NCI-H1092 treated with DMSO at 0.1 percent for 48 hours (cell line): ENCODE measurements at regions not wholly inside any gene's neighbourhood (a gene's known extent, or its start where the extent isn't known, plus 50 kb on each side); places are given as distances from the start of the nearest gene placed in this dataset.

Experiments
- DNase-seq: peaks from one replicate; lab custom pipeline; 2025; lab: John Stamatoyannopoulos, UW

DNA sequence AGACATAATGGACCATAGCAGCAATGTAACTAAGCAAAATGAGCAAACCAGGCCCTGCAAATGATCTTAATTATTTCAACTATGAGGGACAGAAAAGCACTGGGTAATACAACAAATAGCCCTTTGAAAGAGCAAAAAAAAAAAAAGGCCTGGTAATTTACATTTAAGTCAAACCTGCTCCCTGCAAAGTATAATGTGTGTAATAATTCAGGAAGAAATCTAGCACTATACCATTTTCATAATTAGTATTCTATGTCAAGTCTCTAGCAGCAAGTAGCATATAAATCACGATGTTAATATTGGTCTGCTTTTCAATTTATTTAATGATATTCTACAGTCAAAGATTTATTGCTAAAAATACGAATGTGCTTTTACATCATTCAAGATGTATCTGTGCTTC is 489.6 kb downstream of the BMP2 start:
- no peak for DNase-seq

DNA sequence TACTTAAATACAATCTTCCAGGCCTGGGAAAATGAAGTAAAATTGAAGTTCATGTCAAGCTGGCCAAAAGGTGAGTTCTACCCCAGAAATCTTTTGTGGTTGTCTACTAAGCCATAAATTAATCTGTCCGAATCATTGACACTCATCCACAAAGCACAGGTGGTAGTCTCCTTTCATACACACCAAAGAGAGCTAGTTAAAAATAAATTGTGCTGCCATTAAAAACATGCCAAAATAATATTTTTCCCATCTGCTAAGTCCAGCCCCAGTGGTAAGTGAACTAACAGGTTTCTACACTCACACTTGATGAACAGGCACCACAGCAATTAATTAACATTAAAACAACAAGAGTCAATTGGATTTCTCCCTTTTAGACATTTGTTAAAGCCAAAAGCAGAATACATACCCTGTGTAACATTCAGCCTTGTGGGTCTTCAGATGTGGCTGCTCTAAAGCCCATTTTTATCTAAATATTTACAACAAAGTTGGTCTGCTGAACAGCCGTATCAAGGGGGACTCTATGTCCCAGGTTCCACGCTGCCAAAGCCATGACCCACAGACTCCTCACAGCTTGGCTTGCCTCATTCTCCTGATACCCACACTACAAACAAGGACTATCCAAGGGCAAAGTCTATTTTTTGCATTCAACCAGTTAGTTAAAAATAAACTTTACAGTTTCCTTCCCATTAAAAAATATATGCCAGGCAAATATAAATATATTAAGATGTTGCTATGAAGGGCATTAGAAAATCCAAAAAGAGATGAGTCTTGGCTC is 490.4 kb downstream of the BMP2 start:
- no peak for DNase-seq

DNA sequence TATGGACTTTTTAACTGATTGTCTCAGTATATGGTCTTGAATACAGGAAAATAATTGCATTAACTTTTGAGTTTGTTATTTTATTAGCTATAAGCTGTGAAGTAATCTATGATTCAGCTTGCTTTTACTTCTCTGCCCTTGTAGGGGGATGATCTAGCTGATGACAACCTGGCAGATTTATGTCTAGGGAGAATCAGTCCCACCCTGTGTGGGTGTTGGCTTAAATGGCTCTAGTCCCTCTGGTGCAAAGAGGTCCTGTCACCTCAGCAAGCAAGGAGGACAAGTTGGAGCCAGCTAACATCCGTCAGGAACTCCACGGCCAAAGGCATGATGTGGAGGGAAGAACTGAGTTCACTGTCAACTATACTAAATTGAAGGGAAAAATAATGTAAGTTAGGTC is 495.3 kb downstream of the BMP2 start:
- no peak for DNase-seq

DNA sequence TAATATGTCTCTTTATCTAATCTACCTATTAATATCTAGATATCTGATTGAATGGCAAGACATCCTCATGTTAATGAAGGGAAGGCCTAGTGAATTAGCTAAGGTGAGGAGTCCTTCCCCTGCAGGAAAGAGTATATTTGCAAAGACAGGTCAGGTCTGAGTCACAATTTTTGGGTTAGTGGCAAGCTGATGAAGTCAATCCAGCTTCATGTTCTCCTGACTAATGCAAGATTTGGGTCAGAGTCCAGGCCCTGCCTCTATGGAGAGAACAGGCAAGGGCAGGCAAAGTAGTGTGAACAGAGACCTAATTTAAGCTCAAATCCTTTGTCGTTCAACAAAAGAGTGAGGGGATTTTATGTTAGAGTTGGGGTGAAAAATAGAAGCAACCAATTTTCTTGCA is 496.7 kb downstream of the BMP2 start:
- no peak for DNase-seq

DNA sequence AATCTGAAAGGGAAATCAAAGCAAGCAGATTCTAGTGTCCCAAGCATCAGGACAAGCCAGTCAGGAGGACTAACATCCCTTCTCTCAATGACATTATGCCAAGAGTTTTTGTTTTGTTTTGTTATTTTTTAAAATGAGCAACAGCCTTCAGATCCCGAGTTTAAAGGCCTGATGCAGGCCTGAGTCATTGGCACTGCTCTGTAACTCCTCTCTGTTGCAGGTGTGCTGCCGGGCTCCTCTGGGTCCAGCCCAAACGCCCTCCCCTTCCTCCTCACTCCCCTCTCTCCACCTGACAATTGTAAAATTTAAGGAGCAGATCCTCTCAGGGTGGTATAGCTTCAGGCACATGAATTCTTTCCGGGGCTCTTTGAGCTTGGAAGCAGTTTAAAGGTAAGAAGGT is 502.0 kb downstream of the BMP2 start:
- no peak for DNase-seq

DNA sequence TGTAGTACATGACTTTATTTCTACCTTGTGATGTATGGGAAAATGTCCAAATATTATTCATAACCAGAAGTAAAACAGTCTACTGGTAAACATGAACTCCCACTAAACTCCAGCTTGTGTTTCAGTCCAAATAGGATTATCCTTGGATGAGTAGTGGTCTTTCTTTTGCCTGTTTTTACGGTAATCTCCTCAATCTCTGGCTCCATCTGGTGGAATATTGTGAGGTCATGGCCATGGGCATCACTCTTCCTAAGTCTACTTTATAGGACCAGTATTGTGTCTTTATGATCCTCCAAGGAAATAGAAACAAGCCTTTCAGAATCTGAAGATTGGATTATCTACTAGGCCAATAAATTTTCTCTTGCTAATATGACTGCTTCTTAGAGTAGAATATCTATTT is 505.0 kb downstream of the BMP2 start:
- DNase-seq, result peak; percentile 33

DNA sequence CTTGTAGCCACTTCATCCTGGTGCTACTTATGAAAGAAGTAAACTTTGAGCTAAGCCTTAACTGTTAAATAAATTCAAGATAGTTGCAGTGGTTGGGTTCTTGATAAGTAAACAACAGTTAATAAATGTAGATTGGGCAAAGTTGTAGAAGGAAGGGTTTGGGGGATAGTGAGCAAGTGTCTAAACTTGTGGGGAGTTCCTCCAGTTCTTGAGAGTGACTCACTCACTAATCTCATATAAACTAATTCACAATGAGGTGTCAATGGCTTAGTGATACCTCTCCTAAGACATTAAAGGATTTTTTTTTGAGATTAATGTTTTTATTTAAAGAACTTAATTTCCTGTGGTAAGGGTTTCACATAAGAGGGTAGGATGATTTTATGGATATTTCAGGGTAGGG is 507.4 kb downstream of the BMP2 start:
- no peak for DNase-seq

DNA sequence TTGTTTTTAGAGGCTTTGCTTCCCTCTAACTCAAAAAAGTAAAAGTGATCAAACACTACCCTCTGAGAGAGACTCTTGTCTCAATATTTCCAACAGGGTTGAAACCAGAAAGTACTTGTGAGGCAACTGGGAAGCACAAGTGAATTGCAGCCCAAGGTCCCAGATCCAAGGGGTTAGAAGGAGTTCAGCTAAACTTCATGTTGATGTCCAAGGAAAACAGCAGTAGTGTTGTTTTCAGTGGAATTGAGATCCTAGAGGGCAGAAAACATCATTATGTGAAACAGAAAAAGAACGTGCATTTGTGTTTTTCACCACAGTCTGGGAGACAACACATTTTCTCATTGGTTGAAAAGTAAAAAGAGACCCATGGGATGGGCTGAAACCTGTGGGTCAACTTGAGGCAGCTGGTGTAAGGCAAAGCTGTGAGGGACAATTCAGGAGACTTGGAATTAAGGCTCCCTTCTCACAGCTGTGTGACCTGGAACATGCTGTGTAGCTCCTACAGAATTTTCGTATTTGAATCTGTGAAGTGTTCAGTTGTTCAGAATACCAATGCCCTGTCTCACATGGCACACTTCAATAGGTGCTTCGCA is 508.3 kb downstream of the BMP2 start:
- no peak for DNase-seq

DNA sequence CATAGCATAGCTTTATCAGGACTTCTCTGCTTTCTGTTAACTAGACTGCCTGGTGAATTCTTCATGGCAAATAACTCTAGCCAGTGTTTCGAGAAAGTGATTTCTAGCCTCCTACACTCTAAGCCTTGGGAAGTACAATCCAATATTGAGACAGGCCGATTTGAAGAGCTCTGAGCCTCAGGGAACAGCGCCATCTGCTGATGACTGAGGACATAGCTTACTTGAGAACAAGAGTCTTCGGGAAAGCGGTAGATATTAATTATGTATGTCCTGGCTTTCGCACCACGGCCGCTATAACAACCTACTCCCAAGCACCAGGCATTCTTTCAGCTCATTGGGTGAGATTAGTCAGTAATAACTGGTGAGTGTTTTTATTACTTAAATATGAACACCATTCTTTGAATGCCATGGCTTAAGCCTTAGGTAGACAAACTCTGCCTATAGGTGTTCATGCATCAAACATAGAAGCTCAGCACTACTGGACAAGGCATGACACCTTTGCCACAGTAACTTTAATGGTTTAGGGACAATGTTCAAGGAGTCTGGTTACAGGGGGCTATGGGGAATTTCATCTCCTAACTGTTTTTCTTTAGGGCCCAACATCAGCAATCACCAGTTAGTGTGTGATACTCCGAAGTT is 518.6 kb downstream of the BMP2 start:
- DNase-seq, result peak; percentile 67

DNA sequence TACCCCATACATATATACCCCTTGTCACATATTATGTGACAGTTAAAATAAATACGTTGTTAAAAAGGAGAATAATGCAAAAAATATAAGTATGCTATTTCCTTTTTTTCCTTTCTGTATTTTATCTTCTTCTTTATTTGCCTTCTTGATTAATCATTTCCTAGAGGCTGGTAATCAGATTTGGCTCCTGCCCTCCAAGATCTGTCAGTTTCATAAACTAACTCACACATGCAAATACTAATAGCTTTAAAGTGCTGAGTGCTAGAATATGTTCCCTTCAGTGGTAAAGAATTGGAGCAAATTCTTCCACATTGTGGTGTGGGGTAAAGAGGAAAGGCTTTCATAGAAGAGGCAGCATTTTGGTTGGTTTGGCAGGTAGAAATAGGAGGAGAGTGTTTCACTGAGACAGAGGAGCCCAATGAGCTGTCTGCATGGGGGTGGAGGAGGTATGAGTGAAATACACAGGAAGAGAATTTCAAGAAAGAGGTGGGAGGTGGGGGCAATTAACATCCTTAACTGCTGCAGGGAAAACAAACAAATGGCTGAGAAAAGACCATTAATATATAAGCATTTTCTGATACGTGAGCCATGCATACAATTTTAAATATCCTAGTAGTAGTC is 523.9 kb downstream of the BMP2 start:
- no peak for DNase-seq

DNA sequence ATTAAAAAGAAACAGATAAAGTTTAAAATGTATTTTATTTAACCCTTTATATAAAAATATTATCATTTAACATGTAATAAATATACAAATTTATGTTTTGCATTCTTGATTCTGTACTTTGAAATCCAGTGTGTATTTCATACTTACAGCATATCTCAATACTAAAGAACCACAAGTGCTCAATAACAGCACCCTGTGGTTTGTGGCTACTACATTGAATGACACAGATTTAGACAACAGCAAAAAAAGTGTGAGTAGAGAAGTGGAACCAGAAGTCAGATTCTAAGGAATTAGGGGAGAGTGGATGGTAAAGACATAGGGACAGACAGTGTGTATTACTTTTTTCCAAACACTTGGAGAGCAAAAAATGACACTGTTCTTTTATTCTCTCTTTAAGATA is 524.5 kb downstream of the BMP2 start:
- DNase-seq, result no peak

DNA sequence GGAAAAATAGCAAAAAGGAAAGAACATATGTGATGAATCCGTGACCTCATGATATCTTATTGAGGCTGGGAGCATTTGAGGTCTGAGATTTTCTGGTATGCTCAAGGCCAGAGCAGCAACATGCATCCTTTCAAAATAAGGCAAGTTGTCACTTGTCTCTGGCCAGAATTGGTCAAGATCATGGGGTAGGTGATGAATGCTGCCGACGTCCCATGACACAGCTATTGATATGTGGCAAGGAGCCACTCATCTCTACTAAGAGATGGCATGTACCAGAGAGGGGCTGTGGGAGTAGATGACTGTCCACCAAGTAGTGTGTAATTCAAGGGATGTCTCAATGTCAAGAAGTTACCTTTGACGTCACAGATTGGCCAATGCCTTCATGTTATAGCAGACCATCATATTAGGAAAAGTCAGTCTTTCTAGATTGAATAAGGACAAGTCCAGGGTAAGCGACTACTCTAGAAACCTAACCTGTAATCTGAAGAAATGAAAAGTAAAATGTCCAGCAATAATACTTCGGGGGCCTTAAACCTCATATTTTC is 527.4 kb downstream of the BMP2 start:
- DNase-seq, result no peak

DNA sequence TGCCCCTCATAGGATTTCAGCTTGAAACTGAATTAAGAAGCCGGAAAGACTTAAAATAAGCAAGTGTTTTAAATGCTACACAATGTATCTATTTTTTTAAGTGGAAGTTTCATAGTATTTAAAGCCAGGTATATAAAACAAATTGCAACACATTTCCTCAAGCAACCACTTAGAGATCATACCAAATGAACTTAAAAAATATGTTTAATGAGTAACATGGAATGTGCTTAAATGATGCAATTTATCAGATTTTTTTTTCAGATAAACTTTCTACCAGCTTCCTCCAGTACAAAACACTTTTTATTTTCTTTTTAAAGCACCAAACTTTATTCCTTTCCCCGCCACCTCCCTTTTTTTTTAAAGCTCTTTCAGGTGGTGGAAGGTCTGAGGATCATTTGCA is 534.3 kb downstream of the BMP2 start:
- no peak for DNase-seq

DNA sequence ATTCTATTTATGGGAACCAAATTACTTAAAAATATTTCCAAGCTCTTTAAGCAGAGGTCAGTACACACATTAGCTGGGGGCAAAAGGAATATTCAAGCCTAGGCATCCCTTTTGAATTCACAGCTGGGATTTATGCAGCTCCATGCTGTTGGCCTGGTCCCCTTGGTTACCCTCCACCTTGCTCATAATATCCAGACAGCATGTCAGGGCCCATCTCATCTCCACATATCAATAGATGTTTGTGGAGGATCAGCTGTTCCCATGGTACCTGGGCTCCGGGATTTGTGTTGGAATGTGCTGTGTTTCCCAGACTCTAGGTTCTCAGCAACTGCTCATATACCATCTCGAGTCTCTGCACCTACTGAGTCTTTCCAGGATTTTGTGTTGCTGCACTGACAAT is 534.8 kb downstream of the BMP2 start:
- DNase-seq, result no peak

DNA sequence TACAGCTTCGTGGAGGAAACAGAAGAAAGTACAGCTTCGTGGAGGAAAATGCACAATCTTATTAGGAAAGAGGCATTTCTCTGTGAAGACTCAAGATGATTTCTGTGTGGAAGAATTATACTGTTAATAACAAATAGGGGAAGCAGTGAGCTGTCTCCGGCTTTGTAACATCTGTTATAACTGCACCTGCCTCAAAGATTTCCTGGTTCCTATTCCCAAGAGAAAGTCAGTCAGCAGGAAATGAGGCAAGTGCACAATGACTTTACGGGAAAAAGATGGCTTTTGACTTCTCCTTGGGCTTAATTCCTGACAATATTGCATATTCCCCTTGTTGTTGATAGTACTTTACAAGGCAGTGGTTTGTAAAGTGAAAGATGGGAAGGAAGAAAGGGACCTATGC is 538.5 kb downstream of the BMP2 start:
- DNase-seq, result no peak

DNA sequence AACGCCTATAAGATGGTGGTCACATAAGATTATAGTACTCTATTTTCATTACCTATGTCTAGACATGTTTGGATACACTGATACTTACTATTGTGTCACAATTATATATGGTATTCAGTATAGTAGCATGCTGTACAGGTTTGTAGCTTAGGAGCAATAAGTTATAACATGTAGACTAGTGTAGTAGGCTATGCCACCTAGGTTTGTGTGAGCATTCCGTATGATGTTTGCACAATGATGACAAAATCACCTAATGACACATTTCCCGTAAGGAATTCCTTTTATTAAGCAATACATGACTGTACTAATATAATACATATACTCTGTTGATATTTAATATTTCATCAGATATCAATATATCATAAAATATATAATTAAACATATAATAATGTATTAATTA is 540.7 kb downstream of the BMP2 start:
- DNase-seq, result no peak

DNA sequence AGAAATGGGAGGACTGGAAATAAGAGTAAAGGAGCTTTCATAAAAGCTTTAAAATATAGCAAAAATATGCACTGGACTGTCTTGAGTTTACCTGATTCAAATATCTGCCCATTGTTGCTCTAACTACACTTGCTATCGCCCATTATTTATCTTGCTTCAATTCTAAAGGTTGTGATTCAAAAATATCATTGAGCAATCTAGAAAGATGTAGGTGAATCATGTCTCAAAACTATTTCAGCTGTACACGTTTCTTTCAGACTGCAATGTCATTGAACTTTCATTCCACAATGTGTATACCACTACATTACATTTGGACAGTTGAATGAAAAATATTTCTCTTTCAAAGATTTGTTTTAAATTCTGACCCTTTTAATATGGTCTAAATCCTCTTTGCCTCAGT is 545.6 kb downstream of the BMP2 start:
- no peak for DNase-seq

DNA sequence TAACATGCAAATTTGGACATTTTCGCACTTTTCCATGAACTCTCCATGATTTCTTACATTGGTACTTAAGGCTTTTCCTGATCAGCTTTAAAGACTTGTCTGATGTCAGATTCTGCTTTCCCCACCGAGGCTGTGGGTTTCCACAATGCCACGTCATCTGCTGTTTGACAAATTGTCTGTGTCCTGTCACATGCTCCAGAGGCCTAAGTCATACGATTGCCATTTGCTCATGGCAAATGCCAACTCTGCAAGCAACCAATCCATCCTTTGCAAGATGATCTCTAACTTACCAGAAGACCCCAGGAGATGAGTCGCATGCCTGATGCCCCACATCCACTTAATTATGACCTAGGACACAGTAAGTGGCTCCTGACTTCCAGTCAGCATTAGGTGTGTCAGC is 556.5 kb downstream of the BMP2 start:
- no peak for DNase-seq

DNA sequence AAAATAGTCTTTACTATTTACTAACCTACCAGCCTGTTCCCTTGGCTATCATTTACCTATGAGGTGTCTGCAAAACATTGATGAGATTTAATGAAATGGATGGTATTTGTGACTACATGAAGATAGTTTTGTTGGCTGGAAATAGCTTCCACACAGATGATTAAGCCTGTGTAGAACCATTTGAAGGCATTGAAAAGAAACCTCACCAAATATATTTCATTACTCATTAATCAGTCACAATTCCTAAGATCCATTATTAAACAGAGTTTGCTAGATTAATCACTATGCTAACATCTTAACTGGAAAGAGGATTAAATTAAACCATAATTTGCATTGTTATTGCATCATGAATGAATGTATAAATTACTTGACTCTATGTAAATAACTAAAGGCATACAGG is 560.3 kb downstream of the BMP2 start:
- DNase-seq, result no peak

DNA sequence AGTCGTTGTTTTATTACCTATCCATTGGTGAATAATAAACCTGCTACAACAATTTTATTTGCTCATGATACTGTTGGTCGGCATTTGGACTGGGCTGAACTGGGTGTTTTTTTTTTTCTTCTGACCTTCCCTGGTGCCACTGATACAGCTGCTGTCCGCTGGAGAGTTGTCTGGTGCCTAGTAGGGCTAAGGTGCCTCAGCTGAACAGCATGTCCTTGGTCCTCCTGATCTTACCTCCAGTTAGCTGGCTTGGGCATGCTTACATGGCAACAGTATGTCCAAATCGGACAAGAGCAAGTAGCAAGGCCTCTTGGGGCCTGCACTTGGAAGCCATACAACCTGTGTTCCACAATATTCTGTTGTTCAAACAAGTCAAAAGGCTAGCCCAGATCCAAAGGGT is 563.4 kb downstream of the BMP2 start:
- no peak for DNase-seq

DNA sequence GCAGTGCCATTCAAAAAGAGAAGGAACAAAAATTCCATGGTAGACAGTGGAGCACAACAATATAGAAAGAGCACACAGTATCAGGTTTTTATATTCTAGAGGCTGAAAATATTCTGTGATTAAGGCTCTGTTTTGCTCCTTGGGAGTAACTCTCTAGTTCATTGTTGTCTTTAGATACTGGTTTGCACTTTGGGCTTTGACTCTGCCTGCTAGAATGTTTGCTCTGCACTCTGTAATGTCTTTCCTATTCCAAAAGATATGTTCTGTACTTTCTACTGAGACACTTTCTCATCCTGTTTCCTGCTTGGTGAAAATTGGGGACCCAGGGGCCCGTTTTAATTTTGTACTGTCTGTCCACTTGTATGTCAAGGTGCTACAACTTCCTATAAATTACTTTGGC is 564.7 kb downstream of the BMP2 start:
- DNase-seq, result no peak

DNA sequence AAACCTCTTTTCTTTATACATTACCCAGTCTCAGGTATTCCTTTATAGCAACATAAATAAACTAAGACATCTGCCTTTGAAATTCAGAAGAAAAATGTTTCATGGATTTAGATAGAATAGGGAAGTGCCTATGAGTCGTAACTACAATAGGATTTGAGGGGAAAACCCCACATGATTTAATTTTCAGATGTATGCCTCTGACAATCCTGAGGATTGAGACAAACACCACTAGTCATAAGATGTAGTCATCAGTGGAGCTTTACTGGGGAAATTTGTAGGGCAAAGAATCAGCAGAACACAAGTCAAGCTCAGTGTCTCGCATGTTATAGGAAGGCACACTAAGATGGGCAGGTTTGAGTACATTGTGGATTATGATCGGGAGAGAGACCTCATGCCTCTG is 566.4 kb downstream of the BMP2 start:
- DNase-seq, result no peak

DNA sequence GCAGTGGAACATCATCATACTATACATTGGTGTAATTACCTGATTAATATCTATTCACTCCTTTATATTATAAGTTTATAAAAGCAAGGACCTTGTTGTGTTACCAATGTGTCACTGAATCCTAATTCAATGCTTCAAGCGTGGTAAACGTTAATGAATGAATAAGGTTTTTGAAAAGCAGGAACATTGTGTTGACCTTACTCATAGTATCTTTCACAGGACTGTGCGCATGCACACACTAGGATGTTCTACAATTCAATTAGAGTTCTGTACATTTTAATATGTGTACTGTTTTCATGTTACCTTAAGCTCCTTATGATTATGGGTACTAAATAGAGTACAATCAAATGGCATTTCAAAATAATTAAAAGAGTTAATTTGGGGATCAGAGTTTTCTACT is 578.5 kb downstream of the BMP2 start:
- DNase-seq, result no peak
